ENCODE measurements at regions not wholly inside any gene's neighbourhood (a gene's known extent, or its start where the extent isn't known, plus 50 kb on each side); places are given as distances from the start of the nearest gene placed in this dataset.
"Not testable (repeated sequence)": the region's sequence is repeated elsewhere in the genome, so short reads cannot be mapped to it uniquely, and the experiment has no call there.

DNA sequence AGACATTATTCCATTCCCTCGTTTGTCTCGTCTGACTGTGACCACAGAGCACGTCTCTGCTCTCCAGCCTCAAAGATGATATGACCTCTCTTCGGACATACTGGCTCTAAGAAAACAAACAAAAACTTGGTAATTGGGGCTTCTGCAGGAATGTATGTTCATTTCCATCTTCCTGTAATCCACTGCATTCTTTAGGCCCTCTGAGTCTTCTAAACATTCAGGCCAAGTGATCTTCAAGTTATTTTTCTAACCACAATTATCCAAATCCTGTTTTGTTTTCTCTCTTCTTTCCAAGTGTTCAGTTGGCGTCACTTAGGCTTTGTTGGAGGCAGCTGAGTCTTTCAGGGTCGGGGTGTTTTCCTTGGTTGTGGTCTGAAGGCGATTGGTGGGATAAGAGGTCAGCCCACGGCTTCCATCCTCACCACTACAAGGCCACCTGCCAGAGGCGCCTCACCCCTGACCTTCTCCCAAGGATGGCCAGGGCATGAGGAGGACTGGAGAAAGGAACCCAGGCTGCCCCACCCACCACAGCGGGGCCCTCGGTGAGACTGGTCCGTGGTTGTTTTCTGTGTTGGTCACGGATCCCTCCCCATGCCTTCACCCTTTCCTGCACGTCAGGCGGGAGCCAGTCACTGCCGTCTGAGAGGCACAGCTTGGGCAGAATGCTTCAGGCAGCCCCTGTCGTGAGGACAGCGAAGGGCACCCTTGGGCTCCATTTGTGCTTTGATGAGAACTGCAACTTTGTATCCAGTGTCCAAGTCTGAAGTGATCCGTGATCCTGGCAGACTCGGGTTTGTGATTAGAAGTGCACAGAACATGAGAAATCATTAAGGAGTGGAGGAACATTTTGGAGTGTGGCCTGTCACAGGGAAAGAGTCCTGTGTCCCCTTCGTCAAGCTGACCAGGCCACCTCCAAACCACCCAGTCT lies 88.6 kb upstream of the FHL2 start:
- Histone ChIP-seq H3K27me3 (replicated peaks; ENCODE audit: insufficient read depth, low read depth, low read length, poor library complexity) (no peaks in the 10 kb centered on the region), H3K36me3 (ENCODE audit: insufficient read depth, low read length, poor library complexity, severe bottlenecking) (no peaks in the 10 kb centered on the region), H3K4me3 (ENCODE audit: low read depth, low read length, poor library complexity, severe bottlenecking) (no peak overlapping the region), H3K4me1 (ENCODE audit: insufficient read depth, low read length, poor library complexity, severe bottlenecking) (no peaks in the 10 kb centered on the region), H3K27ac (ENCODE audit: low read depth, low read length, poor library complexity, severe bottlenecking) (no peak overlapping the region), H3K9me3 (ENCODE audit: low read depth, low read length, poor library complexity, severe bottlenecking) (no peaks in the 10 kb centered on the region)
- BruUV-seq (replicated peaks) = no TSS peak
- POLR2A ChIA-PET (ENCODE audit: low non-redundant PET) = no interaction called here
- CTCF ChIA-PET = no interaction called here
- DNase-seq (ENCODE audit: low spot score) = no peak
- no peak for TF ChIP-seq EZH2 (IDR thresholded peaks at IDR 0.05; ENCODE audit: borderline replicate concordance, low read depth, low read length, poor library complexity, severe bottlenecking)
- TF ChIP-seq CTCF (conservative IDR thresholded peaks at IDR 0.05; ENCODE audit: low read depth, low read length) = no peak
- intact Hi-C loops (cut with micrococcal nuclease; ENCODE audit: unreplicated experiment) = no loop called here

GRCh38 chr2:105486762-105487141 lies 87.9 kb upstream of the FHL2 start:
- no peaks in the 10 kb centered on the region for H3K36me3 ChIP-seq (ENCODE audit: insufficient read depth, low read length, poor library complexity, severe bottlenecking)
- TF ChIP-seq EZH2 (IDR thresholded peaks at IDR 0.05; ENCODE audit: borderline replicate concordance, low read depth, low read length, poor library complexity, severe bottlenecking) (no peak), CTCF (conservative IDR thresholded peaks at IDR 0.05; ENCODE audit: low read depth, low read length) (no peak)
- DNase-seq (ENCODE audit: low spot score) = no peak
- no peak overlapping the region for H3K4me3 ChIP-seq (ENCODE audit: low read depth, low read length, poor library complexity, severe bottlenecking)
- H3K27me3 ChIP-seq (replicated peaks; ENCODE audit: insufficient read depth, low read depth, low read length, poor library complexity) = no peaks in the 10 kb centered on the region
- no peak overlapping the region for H3K27ac ChIP-seq (ENCODE audit: low read depth, low read length, poor library complexity, severe bottlenecking)
- intact Hi-C loops (cut with micrococcal nuclease; ENCODE audit: unreplicated experiment) = no loop called here
- H3K9me3 ChIP-seq (ENCODE audit: low read depth, low read length, poor library complexity, severe bottlenecking) = no peaks in the 10 kb centered on the region
- ChIA-PET CTCF (no interaction called here), POLR2A (ENCODE audit: low non-redundant PET) (no interaction called here)
- H3K4me1 ChIP-seq (ENCODE audit: insufficient read depth, low read length, poor library complexity, severe bottlenecking) = no peaks in the 10 kb centered on the region
- BruUV-seq (replicated peaks) = no TSS peak

- TF ChIP-seq EZH2 (IDR thresholded peaks at IDR 0.05; ENCODE audit: borderline replicate concordance, low read depth, low read length, poor library complexity, severe bottlenecking) (no peak), CTCF (conservative IDR thresholded peaks at IDR 0.05; ENCODE audit: low read depth, low read length) (no peak)
Observed at GRCh38 chr2:105478670-105479069, 79.8 kb upstream of the FHL2 start.

GRCh38 chr2:105477050-105477620 lies 78.3 kb upstream of the FHL2 start:
- H3K27me3 ChIP-seq (replicated peaks; ENCODE audit: insufficient read depth, low read depth, low read length, poor library complexity); DNase-seq (ENCODE audit: low spot score); H3K36me3 ChIP-seq (ENCODE audit: insufficient read depth, low read length, poor library complexity, severe bottlenecking); intact Hi-C loops (cut with micrococcal nuclease; ENCODE audit: unreplicated experiment); H3K4me1 ChIP-seq (ENCODE audit: insufficient read depth, low read length, poor library complexity, severe bottlenecking); CTCF ChIA-PET; H3K9me3 ChIP-seq (ENCODE audit: low read depth, low read length, poor library complexity, severe bottlenecking); POLR2A ChIA-PET (ENCODE audit: low non-redundant PET); H3K4me3 ChIP-seq (ENCODE audit: low read depth, low read length, poor library complexity, severe bottlenecking); H3K27ac ChIP-seq (ENCODE audit: low read depth, low read length, poor library complexity, severe bottlenecking); BruUV-seq (replicated peaks): not testable (repeated sequence)

More at GRCh38 chr2:105478670-105479069, 79.8 kb upstream of the FHL2 start:
- ChIA-PET POLR2A (ENCODE audit: low non-redundant PET) (no interaction called here), CTCF (no interaction called here)
- Histone ChIP-seq H3K9me3 (ENCODE audit: low read depth, low read length, poor library complexity, severe bottlenecking) (no peaks in the 10 kb centered on the region), H3K27me3 (replicated peaks; ENCODE audit: insufficient read depth, low read depth, low read length, poor library complexity) (peaks cover 8% of the 10 kb centered on the region), H3K36me3 (ENCODE audit: insufficient read depth, low read length, poor library complexity, severe bottlenecking) (no peaks in the 10 kb centered on the region), H3K27ac (ENCODE audit: low read depth, low read length, poor library complexity, severe bottlenecking) (no peak overlapping the region), H3K4me3 (ENCODE audit: low read depth, low read length, poor library complexity, severe bottlenecking) (no peak overlapping the region), H3K4me1 (ENCODE audit: insufficient read depth, low read length, poor library complexity, severe bottlenecking) (no peaks in the 10 kb centered on the region)
- no TSS peak for BruUV-seq (replicated peaks)
- no peak for DNase-seq (ENCODE audit: low spot score)
- intact Hi-C loops (cut with micrococcal nuclease; ENCODE audit: unreplicated experiment) = no loop called here
